Right cardiac atrium (tissue), 5 donors: ENCODE measurements at regions not wholly inside any gene's neighbourhood (a gene's known extent, or its start where the extent isn't known, plus 50 kb on each side); places are given as distances from the start of the nearest gene placed in this dataset.

Source experiments
- ATAC-seq, 2 donors: fragments of 200-7000 bp; cut with Tn5 transposase; one replicate each; pipeline versions ENCODE4 v1.8.0 to v1.9.1; 2020; ENCODE audit warnings: moderate library complexity in 2 of 2, mild to moderate bottlenecking in 1 of 2
- DNase-seq, 3 donors: peaks; one replicate each; pipeline ENCODE4 v3.0.0-alpha.2; 2020
- H3K27ac ChIP-seq: one replicate; pipeline ENCODE4 v1.5.1; 2013; ENCODE audit warnings: mild to moderate bottlenecking, low read length, control low read depth, moderate library complexity
- H3K27me3 ChIP-seq: one replicate; pipeline ENCODE4 v1.6.1; 2013; ENCODE audit not compliant: control insufficient read depth, insufficient read depth
- H3K4me1 ChIP-seq: one replicate; pipeline ENCODE4 v1.6.1; 2013; ENCODE audit warnings: low read length; ENCODE audit not compliant: control insufficient read depth, insufficient read depth
- H3K4me3 ChIP-seq: one replicate; pipeline ENCODE4 v1.5.1; 2013; ENCODE audit warnings: low read length, control low read depth
- H3K9me3 ChIP-seq: one replicate; pipeline ENCODE4 v1.6.1; 2013; ENCODE audit warnings: low read length; ENCODE audit not compliant: control insufficient read depth
- WGBS: extraction: QIAGEN DNeasy Blood & Tissue Kit; methylation state at CpG from one replicate; pipeline ENCODE4 v1.1.7; 2013; 5-methylcytosine and 5-hydroxymethylcytosine counted together
- intact Hi-C, 4 donors: fragments of 100-400 bp; cut with DNase I; formaldehyde crosslinking; loops; one replicate each; pipeline versions ENCODE4 v1.11.0 to v1.14.0; 2022 to 2023
- donor health status: healthy with polysubstance abuse.
- donor health status: DM: no; HTN: yes; CAD: no.
- donor health status: DM: no; HTN: no; CAD: no.
- donor health status: DM: no; HTN: yes; CAD: no; lungs with severe emphysema.
- donor health status: DM: yes; HTN: yes; CAD: no.

DNA sequence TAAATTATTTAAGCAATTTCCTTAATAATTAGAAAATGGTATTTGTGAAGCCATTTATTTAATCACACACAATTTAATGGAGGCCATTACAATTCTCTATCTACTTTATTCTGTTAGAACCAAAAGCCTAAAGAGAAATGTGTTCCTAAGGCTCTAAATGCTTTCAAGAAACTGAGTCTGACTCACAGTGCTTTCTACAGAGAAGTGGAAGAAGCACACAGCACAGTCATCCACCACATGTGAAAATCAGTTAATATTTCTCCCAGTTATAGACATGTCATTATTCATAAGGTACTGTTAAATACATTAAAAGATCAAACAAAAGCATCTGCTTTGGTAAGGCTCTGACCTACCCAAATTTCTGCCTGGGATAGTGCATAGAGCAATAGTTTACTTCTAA is 214.4 kb downstream of the ALDH8A1 start:
- intact Hi-C loops, result no loop called here
- no peak overlapping the region for H3K27ac ChIP-seq
- no peak overlapping the region for H3K4me3 ChIP-seq
- H3K4me1 ChIP-seq, result no peaks in the 10 kb centered on the region
- ATAC-seq (no peak), DNase-seq (no peak)
- no peaks in the 10 kb centered on the region for H3K27me3 ChIP-seq
- no peaks in the 10 kb centered on the region for H3K9me3 ChIP-seq

DNA sequence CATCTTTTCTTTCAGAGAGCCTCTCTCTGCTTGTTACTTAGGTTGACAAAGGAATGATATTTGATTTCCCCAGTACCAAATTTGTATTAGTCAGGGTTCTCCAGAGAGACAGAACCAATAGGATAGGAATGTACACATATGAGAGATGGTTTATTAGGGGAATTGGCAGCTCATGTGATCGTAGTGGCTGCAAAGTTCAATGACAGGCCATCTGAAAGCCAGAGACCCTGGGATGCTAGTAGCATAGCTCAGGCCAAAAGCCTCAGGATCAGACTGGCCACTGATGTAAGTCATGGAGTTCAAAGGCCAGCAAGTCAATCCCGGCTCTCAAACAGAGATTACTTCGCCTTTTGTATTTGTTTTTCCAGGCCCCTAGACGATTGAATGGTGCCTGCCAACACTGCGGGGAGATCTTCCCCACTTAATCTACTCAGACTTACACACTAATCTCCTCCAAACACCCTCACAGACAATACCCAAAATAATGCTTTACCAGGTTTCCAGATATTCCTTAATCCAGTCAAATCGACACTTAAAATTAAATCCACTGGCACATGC is 215.5 kb downstream of the ALDH8A1 start:
- Histone ChIP-seq H3K4me3 (no peak overlapping the region), H3K27me3 (no peaks in the 10 kb centered on the region), H3K27ac (no peak overlapping the region), H3K4me1 (no peaks in the 10 kb centered on the region), H3K9me3 (no peaks in the 10 kb centered on the region)
- intact Hi-C loops, result no loop called here
- 66% methylated on average over 6 of the region's 6 CpGs for WGBS
- ATAC-seq (no peak), DNase-seq (no peak)

DNA sequence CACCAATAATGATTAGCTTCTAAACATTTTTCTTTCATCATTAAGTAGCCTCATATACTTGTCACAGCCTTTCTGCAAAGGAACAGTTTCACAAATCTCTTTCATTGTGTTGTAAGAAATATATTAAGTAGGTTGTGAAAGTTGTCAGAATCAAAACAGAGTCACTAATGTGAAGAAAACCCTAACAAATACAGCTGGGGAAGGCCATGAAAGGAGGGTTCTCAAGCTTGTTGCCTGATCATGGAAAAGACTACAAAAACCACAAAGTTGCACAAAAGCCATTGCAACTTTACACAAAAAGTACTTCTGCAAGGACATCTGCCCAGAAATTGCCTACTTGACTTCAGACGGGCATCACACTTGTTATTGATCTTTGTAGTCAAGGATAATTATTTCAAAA is 216.1 kb downstream of the ALDH8A1 start:
- intact Hi-C loops, result no loop called here
- Histone ChIP-seq H3K27ac (no peak overlapping the region), H3K9me3 (no peaks in the 10 kb centered on the region), H3K27me3 (no peaks in the 10 kb centered on the region), H3K4me3 (no peak overlapping the region), H3K4me1 (no peaks in the 10 kb centered on the region)
- ATAC-seq (no peak), DNase-seq (no peak)
- 93% methylated on average over 1 of the region's 1 CpG for WGBS

DNA sequence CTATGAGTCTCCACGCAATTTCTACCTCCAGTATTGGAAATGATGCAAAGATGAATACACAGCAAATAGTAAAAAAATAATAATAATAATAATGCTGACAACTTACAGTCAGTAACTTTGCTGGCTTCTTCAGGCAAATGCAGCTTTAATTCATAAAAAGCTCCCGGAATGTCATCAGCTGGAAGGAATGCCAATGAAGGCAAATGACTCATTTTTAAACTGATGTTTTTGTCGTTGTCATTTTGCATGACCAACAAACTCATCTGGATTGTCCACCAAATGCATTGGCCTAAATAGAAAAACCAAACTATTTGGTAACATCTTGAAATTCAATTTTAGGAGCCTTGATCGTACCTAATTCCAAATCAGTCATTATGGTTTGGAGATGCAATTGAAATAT is 217.1 kb downstream of the ALDH8A1 start:
- DNase-seq (no peak), ATAC-seq (no peak)
- Histone ChIP-seq H3K4me3 (no peak overlapping the region), H3K4me1 (no peaks in the 10 kb centered on the region), H3K27me3 (no peaks in the 10 kb centered on the region), H3K9me3 (no peaks in the 10 kb centered on the region), H3K27ac (no peak overlapping the region)
- intact Hi-C loops, result no loop called here
- WGBS, result 59% methylated on average over 4 of the region's 4 CpGs

DNA sequence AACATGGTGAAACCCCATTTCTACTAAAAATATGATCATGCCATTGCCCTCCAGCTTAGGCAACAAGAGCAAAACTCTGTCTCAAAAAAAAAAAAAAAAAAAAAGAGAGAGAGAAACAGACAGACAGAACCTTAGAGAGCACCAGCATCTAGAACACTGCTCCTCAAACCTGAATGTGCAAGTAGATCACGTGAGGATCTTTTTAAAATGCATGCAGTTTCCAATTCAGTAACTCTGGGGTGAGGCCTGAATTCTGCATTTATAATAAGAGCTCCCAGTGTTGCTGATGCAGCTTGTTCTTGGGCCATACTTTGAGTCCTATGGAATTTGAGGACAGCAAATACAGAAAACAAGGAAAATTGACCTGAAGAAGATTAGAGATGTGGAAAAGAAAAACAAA is 218.3 kb downstream of the ALDH8A1 start:
- H3K9me3 ChIP-seq, result no peaks in the 10 kb centered on the region
- DNase-seq, result no peak
- no peak overlapping the region for H3K27ac ChIP-seq
- no peak overlapping the region for H3K4me3 ChIP-seq
- no peak for ATAC-seq
- no peaks in the 10 kb centered on the region for H3K4me1 ChIP-seq
- 91% methylated on average over 1 of the region's 1 CpG for WGBS
- intact Hi-C loops, result no loop called here
- no peaks in the 10 kb centered on the region for H3K27me3 ChIP-seq

DNA sequence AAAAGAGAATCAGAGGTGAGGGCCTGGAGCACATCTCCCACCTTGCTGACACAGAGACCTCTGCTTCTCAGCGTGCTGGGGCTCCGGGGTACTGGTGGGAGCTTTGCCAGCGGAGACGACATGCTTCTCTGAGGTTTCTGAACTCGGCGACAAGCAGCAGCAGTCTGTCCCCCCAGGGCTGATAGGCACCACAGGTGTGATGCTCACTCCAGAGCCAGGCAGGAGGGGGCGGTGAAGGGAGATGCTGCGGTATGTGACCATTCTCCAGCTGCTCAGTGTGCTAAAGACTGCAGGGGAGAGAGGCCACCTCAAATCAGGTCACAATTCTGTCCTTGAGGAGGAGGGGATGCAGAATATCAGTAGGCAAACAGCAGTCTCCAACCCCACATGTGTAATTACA is 219.9 kb downstream of the ALDH8A1 start:
- H3K27ac ChIP-seq, result no peak overlapping the region
- no peak for DNase-seq
- H3K4me1 ChIP-seq, result no peaks in the 10 kb centered on the region
- H3K4me3 ChIP-seq, result no peak overlapping the region
- WGBS, result 85% methylated on average over 8 of the region's 8 CpGs
- no peaks in the 10 kb centered on the region for H3K9me3 ChIP-seq
- intact Hi-C loops, result no loop called here
- no peaks in the 10 kb centered on the region for H3K27me3 ChIP-seq
- ATAC-seq, result no peak

DNA sequence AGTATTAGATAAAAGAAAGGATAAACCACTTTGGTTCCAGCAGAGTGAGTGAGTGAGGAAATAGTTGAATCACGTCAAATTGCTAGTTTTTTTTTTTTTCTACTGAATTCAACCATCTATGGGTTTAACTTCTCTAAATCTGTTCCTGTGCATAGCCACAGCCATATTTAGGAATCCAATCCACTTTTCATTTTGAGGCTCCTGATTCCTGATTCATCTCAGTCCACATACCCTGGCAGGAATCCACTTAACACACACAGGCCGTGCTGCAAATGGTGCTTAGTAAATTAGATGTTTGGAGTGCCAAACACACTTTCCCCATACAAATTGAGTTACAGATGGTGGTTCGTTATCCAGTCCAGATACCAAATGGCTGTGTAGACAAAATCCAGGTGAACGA is 220.3 kb downstream of the ALDH8A1 start:
- ATAC-seq, result no peak
- no peak overlapping the region for H3K27ac ChIP-seq

DNA sequence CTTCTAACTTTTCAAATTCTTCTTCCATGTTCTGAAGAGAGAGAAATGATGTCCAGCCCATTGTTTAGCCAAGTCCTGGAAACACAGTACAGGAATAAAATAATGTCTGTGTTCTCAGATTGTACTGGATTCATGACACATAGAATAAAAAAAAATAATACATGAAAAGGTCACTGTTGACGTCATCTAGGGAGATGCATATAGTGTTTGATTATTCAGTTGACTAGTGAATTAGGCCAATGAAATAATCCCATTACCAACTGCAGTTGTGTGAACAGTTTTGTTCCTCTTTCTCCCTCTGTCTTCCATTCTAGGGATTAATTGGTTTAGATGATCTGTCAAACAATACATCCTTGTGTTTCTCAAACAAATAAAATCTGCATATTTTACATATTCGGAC is 222.8 kb downstream of the ALDH8A1 start:
- 91% methylated on average over 2 of the region's 2 CpGs for WGBS
- Histone ChIP-seq H3K27me3 (no peaks in the 10 kb centered on the region), H3K4me3 (no peak overlapping the region), H3K9me3 (no peaks in the 10 kb centered on the region), H3K27ac (no peak overlapping the region), H3K4me1 (no peaks in the 10 kb centered on the region)
- intact Hi-C loops, result no loop called here
- ATAC-seq (no peak), DNase-seq (no peak)

More for the DNA sequence above, 220.3 kb downstream of the ALDH8A1 start:
- intact Hi-C loops, result no loop called here
- Histone ChIP-seq H3K4me3 (no peak overlapping the region), H3K4me1 (no peaks in the 10 kb centered on the region), H3K27me3 (no peaks in the 10 kb centered on the region), H3K9me3 (no peaks in the 10 kb centered on the region)
- DNase-seq, result no peak
- 83% methylated on average over 4 of the region's 4 CpGs for WGBS

DNA sequence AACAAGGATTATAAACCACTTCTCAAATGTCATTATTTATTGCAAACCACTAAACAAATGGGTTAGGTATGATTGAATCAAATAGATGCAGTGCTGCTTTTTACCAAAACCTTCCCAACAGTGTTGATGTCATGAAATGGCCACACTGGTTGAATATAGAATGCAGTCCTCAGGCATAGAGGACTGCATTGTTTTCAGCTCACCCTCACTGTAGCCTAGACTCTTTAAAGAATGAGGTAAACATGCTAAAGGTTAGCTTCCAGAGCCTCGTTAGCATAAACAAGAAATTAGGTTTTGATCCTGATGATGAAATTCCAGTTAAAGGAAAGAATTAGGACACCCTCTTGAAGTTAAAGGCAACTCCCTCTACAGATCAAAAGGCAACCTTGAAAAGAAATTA is 224.3 kb downstream of the ALDH8A1 start:
- Histone ChIP-seq H3K4me1 (peaks cover 3% of the 10 kb centered on the region), H3K4me3 (no peak overlapping the region), H3K9me3 (no peaks in the 10 kb centered on the region), H3K27ac (no peak overlapping the region), H3K27me3 (no peaks in the 10 kb centered on the region)
- WGBS, result 86% methylated on average over 1 of the region's 1 CpG
- intact Hi-C loops, result no loop called here
- DNase-seq (no peak), ATAC-seq (no peak)

DNA sequence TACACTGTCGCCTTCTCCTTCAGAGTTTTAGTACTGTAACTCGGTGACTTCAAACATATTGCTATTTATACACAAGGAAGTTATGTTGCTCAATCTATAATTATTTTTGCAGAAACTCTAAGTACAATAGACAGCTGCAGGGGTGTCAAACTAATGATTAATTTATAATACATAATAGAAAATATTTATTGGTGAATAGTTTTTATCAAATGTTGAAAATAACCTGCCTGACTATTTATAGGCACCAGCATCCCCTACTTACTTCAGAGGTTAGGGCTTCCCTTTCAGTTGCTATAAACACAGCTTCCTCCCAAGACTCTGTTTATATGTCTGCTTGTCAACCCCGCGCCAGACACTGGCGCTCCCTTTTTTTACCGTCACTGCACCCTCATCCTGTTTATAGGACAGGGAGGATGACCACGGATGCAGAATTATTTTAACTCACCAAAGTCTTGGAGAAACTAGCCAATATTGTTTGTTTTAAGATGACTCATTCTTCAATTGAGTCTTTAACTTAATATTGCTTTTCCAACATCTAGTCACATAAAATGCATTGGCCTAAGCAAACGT is 225.0 kb downstream of the ALDH8A1 start:
- ATAC-seq, result peak; percentile 42 to 54
- intact Hi-C loops, result no loop called here
- 32% methylated on average over 8 of the region's 8 CpGs for WGBS

DNA sequence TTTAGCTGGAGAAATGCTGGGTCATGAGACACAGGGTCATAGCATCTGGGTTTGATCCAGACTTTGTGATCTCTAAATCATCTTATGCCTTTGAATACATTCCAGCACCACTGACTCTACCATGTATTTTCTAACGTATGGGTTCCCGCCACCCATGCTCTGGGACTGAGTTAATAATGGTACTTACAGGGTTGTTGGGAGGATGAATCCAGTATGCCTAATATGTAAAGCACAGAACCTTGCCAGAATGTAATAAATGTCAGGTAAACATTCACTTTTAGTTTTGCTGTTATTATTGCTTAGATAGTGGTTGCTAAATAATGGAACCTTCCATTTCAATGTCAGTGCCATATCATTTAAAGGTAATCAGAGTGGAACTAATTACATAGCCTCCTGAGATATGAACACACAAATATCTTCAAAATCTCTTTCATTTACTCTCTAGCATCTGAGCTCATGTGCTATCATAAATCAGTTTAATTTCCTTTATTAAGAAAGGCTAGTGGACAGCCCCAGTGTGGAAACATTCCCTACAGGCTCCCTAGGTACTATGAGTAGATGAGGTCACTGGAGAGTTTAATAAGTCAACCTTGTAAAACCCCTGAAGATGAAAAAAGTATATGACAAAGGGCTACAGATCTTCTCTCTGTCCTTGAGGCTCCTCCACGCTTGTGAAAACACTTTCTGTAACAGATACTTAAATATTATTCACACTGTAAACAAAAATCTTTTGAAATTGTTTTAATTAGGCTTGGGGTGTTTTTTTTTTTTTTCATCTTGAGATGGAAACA is 226.6 kb downstream of the ALDH8A1 start:
- peaks cover 12% of the 10 kb centered on the region for H3K4me1 ChIP-seq
- intact Hi-C loops, result no loop called here

More for the DNA sequence above, 225.0 kb downstream of the ALDH8A1 start:
- H3K4me1 ChIP-seq, result peaks cover 8% of the 10 kb centered on the region
- no peaks in the 10 kb centered on the region for H3K9me3 ChIP-seq
- H3K27ac ChIP-seq, result no peak overlapping the region
- H3K4me3 ChIP-seq, result no peak overlapping the region
- DNase-seq, result peak in 1 of 3 donors; percentile 44
- no peaks in the 10 kb centered on the region for H3K27me3 ChIP-seq

More for the DNA sequence above, 226.6 kb downstream of the ALDH8A1 start:
- 82% methylated on average over 3 of the region's 3 CpGs for WGBS
- Histone ChIP-seq H3K27me3 (no peaks in the 10 kb centered on the region), H3K27ac (no peak overlapping the region), H3K4me3 (no peak overlapping the region), H3K9me3 (no peaks in the 10 kb centered on the region)
- no peak for ATAC-seq
- DNase-seq, result no peak
